Islet precursor cell (in vitro differentiated cells): ENCODE measurements at regions not wholly inside any gene's neighbourhood (a gene's known extent, or its start where the extent isn't known, plus 50 kb on each side); places are given as distances from the start of the nearest gene placed in this dataset.
"Not testable (repeated sequence)": the region's sequence is repeated elsewhere in the genome, so short reads cannot be mapped to it uniquely, and the experiment has no call there.

Experiments
- DNase-seq: peaks from one replicate; pipeline ENCODE4 v3.0.0-alpha.2; 2018

DNA sequence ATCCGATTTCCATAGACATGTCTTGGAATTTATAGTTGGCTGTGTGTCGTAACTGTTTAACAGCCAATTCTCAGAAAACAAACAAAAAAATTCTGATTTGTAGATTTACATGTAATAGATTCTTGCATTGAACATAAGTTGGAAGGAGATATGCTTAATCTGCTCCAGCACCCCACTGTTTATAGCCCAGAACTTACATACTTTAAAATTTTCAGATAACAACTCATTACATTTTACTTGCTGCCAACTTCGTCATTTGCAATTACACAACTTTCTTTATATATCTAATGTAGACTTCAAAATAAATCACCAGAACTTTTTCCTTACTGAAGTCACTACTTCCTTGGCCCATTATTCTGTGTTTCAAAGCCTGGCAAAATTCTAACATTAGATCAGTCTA, 472.3 kb upstream of the EYS start:
- DNase-seq, result no peak

DNA sequence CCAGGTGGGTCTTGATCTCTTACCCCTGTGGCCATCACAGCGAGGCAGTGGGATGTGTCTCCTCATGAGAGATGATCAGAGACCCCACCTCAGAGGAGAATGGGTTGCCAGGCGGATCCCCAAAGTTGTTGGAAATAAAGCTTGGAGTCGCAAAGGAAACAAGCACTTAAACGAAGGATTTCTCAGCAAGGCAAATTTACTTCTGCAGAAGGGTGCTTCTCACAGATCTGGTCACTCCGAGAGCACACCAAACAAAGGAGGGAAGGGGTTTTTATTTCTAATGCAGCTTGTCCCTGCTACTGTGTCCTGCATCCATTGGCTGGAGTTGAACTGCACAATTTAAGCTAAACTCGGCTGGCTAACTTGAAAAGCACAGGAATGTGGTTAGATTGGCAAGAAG, 466.6 kb upstream of the EYS start:
- no peak for DNase-seq

DNA sequence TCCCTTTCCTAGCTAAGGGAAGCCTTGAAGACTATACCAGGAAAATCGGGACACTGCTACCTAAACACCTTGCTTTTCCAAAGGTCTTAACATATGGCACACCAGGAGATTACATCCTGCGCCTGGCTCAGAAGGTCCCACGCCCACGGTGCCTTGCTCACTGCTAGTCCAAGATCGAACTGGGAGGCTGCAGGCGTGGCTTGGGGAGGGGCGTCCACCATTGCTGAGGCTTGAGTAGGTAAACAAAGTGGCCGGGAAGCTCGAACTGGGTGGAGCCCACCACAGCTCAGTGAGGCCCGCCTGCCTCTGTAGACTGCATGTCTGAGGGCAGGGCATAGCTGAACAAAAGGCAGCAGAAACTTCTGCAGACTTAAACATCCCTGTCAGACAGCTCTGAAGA, 459.7 kb upstream of the EYS start:
- DNase-seq, result not testable (repeated sequence)

DNA sequence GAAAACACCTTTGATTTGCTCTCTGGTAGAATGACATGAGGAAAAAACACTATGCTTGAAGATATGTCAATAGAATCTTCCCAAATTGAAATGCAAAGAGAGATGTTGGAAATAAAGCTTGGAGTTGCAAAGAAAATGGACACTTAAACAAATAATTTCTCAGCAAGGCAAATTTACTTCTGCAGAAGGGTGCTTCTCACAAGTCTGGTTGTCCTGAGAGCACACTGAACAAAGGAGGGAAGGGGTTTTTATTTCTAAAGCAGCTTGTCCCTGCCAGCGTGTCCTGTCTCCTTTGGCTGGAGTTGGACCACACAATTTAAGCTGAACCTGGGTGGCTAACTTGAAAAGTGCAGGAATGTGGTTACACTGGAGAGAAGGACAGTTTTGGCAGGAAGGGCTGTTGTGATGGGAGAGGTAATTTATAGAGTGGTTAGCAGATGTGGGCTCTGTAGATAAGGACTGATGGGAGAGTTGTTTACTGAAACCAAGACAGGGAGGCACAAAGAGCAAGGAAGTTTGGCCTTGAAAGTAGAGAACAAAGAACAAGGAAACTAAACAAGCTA, 454.6 kb upstream of the EYS start:
- DNase-seq, result peak; percentile 62

DNA sequence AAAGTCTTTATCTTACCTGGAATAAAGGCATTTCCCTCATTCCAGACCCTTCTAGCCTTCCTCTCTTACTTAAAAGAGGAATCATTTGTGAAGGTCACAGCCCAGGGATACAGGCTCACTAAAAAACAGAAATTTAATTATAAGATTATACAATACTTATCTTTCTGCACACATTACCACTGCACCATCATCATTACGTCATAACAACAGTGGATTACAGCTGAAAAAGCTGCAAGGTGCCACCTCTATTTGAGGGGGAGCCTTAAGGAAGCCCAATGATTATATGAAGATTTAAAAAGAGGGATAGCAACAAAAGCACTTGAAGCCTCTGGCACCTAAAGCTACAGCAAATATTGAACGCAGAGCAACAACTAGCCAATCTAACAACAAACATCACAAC, 452.9 kb upstream of the EYS start:
- DNase-seq, result no peak

DNA sequence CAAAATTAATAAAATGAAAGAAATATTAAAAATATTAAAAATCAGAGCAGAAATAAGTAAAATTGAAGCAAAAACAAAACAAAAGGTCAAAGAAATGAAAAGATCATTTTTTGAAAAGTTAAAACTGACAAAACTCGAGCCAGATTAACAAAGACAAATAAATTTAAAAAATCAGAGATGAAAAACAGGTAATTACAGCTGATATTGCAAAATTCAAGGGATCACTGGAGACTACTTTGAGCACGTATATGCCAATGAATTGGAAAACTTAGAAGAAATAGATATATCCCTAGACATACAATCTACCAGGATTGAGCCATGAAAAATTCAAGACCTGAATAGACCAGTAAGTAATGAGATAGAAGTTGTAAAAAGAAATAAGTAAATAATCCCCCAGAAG, 446.2 kb upstream of the EYS start:
- DNase-seq, result no peak

DNA sequence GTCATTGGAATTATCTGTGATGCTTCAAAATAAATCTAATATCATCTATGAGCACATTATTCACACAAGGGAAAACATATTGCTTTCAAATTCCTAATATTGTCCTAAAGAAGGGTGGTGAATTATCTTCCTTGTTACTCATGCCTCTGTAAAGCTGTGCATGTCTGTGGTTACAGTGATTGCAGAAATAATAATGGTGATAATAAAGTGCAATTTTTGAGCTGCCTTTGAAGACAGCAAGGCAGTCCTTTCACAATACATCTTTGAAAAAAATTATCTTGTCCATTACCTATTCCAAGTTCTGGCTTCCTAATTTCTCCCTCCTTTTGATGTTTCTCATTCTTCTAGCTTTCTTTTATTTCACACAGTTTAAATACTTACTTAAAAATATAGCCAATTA, 442.1 kb upstream of the EYS start:
- no peak for DNase-seq

DNA sequence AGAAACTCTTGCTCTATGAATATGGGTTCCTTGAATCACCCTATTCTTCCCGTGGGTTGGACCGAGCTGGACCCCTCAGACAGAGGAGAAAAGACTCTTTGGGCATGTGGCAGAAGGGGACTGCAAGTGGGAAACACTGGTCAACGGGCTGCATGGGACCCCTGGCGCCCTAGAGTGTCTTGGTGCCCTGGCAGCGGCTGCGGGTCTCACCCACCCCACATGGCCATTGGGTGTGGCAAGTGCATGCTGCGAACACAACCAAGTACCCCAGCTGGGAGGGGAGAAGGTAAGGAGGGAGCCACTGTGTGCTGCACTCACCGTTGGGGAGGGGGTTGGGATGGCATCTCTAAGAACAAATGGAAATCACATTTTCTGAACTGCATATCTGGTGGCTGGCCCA, 438.8 kb upstream of the EYS start:
- no peak for DNase-seq

DNA sequence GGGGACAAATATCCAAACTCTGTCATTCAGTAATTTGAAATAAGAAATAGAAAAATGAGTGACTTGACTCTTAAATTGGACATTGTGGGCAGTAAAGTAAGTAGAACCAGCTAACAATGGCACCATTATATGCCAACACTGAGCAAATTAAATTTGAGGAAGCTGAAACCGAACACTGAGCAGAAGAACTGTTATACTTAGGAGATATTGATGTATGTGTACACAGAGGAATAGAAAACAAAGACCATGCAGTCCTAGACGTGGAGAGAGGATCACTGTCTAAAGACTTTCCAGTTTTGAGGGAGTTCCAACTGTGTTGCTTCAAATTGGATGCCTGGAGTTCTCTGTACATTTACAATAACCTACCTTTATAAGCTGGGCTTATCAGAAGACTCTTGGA, 427.0 kb upstream of the EYS start:
- DNase-seq, result no peak

DNA sequence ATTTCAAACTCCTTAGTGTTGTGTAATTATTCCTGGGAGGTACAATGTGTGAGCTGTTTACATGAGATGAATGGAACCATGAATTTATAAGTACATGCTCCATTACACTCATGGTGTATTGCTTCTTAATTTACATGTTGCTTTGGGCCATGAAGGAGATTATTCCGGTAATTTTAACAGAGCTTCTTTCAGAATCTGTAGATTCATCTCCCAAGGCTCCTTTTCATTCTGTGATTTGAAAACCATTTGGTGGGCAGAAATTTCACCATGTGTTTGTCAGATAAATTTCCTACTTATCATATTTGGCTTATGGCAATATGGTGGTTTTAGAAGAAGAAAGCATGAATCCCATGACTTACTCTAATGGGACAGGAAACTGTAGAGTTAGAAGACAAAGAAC, 421.6 kb upstream of the EYS start:
- DNase-seq, result no peak

DNA sequence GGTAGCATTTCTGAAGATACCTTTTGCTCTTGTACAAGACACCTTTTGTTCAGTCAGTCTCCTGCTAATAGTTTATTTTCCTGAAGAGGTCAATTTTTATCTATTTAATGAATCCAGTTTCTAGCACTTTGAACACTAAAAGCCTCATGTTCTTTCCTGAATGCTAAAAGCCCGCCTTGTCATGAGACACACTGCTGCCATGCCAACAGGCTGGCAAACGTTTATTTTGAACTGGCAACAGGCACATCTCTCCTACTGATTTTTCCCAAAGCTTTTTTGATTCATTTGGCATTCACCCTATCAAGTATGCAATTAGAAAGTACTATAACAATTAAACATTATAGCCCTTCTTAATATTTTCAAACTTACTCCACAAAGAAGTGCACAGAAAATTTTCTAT, 421.2 kb upstream of the EYS start:
- no peak for DNase-seq

DNA sequence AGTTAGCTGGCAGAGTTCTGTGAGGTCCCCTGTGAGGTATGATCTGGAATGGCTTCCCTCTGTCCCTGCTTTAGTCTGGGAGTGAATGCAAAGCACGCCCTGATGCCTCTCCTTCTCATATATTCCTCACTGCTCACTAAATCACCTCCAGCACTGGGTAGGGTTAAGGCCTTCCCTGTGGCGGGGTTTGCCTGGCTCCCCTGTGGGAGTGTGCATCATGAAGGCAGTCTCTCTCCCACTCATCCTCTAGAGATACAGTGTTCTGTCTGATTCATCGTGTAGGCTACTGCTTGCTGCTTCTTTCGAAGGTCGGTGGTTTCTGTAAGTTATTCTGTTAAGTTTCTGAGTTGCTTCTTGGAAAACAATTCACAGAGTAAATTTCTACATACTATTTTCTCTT, 420.0 kb upstream of the EYS start:
- no peak for DNase-seq

DNA sequence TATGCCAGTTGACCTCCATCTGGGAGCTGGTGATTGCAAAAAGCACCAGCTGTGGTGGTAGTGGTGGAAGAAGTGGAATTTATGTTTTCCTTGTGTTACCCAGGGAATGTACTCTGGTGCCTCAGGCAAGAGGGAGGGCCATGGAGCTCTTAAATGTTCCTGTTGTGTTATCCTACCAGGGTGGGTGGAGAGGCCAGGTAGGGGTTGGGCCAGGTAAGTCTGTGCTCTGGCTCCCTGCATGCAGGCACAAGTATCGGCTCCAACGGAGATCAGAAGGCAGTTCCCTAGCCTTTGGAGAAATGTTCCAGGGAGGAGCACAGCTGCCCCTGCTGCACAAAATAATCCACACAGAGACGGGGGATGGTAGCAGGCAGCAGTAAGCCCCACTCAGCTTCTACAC, 419.3 kb upstream of the EYS start:
- peak; percentile 59 for DNase-seq

DNA sequence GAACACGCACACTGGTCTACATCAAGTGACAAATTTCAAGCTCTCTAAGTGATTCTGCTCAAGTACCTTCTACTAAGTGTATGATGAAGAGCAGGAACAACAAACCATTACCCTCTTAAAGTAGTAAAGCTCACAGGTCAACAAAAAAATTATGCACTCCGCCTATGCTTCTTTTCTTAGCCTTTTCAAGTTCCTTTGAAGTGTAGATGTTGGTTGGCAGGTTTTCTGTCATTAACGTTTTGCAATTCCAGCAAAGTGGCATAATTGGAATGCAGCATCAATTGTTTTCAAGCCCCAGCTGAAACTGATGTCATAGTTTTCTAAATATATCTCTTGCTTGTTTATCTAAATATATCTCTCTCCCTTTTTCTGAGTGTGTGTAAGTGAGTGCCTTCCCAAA, 396.9 kb upstream of the EYS start:
- DNase-seq, result no peak

DNA sequence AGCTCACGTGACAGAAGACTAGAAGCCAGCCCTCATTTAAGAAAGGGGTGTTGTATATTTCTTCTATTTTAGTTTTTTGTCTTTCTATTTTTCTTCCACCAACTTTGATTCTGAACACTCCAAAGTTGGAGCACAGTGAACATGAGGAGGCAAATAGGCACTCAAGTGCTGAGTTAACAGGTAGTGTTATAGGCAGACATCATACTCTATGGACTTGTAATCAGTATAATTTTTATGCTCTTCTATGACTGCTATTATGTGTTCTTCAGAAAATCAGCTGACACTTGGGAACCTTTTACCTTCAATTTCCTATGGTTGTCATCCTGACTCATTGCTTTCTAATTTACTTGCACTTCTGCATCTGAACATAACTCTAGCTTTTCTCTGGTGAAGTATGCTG, 396.3 kb upstream of the EYS start:
- DNase-seq, result no peak

DNA sequence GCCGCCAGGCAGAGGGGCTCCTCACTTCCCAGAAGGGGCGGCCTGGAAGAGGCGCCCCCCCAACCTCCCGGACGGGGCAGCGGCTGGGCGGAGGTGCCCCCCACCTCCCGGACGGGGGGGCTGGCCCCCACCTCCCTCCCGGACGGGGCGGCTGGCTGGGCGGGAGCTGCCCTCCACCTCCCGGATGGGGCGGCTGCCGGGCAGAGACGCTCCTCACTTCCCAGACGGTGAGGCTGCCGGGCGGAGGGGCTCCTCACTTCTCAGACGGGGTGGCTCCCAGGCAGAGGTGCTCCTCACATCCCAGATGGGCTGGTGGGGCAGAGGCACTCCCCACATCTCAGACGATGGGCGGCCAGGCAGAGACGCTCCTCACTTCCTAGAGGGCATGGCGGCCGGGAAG, 389.7 kb upstream of the EYS start:
- DNase-seq, result no peak

DNA sequence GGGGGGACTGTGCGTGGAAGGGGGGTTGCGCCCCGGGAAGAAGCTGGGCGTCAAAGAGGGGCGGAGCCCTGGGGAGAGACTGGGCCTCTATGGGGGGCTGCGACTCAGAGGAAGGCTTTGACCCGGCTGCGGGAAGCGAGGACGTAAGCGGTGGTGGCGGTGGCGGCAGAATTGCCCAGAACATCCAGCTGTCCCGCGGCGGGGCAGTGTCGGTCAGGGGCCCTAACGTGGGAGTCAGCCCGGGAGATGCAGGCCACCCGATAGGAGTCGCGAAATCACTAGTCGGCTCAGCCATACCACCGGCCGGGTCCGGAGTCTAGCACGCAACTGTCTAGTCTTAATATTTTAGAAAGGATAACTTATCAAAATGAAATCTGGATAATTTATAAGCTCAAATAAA, 387.6 kb upstream of the EYS start:
- DNase-seq, result no peak

DNA sequence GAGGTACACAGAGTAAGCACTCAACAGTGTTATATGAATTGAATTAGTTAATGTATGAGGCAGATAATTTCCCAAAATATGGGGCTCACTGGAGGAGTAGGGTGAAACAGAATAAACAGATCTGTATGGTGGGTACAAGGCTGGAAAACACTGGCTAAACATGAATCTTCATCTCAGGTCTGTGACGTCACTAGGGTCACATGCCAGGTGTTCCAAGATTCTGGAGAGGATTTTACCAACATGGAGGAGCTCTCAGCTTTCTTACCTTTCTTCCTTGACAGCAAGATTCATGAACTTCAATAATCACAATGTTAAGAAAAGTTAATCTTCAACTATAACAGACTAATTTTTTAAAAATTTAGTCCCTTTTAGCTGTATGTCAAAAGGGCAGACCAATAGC, 385.3 kb upstream of the EYS start:
- not testable (repeated sequence) for DNase-seq

DNA sequence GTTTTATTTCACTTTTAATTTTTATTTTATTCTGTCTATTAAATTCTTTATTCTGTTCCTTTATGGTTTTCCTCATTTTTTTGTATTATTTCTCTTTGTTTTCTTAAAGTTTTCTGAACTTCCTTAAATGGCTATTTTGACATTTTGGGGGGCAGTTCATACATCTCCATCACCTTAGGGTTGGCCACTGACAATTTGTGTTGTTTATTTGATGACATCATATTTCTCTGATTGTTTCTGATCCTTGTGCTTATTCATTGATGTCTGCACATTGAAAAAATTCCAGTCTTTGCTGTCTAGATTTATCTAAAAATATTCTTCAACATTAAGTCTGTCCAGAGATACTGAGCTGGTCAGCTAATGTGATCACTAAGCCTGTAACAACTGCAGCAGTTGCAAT, 379.5 kb upstream of the EYS start:
- no peak for DNase-seq

DNA sequence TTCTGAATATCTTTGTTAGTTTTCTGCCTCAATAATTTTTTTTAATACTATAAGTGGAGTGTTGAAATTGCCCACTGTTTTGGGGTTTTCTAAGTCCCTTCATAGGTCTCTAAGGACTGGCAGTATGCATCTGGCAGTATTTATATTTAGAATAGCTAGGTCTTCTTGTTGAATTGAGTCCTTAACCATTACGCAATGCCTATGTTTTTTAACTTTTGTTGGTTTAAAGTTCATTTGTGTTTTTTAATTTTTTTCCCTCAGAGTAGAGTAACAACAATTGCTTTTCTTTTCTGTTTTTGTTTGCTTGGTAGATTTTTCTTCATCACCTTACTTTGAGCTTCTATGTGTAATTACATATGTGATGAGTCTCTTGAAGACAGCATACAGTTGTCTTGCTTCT, 375.9 kb upstream of the EYS start:
- no peak for DNase-seq

DNA sequence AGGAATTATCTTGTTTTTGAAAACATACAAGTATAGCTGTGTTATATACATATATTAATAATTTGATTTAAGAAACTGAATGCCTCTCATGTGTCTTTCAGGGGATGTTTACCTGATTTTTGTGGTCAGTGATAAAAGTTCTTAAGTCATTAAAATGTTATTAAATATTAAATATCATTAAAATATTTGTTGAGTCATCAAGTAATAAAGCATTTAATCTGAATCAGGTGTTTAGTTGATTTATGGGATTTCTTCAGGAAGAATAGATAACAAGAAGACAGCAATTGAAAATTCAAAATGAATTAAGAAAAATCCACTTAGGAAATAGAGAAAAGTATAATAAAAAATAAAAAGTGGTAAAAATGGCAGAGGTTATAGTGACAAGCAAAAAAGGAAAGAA, 361.9 kb upstream of the EYS start:
- no peak for DNase-seq

DNA sequence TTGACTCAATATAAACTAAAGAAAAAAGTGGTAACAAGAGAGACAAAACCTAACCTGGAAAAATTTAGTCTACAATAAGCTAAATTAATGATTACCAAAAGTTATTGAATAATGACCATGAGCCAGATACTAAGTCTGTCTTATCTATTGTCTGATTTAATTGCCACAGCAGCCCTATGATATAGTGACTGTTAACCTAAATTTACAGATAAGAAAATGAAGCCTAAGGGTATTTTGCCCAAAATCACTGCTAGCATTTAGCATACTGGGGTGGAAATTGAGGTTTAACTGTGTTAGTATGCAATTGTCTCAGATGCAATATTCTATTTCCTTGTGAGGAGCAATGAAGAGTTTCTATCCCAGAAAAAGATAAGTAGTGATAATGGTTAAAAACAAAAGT, 361.0 kb upstream of the EYS start:
- DNase-seq, result no peak

DNA sequence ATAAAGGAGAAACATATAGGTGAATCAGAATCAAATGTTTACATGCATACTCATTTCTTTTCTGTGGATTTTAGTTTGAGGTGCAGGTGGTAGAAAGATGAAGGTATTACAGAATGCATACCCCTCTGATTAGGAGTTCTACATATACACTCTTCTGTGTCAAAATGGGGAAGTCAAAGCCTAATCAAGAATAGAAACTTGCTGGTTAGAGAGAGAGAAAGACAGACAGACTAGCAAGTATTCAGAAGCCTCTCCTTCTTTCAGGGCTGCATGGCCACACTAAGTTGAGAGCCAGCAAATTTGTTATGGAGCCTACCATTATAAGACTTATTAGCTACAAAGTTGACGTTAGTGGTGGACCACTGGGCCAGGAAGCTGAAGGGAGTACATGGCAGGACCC, 358.3 kb upstream of the EYS start:
- DNase-seq, result no peak

DNA sequence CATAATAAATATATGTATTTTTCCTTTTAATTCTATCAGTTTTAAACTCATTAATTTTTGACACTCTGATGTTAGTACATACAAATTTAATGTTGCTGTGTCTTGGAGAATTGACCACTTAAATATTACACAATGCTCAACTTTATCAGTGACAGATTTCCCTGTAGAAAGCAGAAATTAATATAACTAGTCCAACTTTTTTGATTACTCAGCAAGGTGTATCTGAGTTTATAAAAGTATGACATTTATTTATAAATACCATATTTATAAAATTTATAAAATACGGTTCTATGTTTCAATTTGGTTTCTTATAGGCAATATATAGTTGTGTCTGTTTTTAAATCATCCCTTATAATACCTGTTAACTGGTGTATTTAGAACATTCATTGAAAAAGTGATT, 350.0 kb upstream of the EYS start:
- no peak for DNase-seq

DNA sequence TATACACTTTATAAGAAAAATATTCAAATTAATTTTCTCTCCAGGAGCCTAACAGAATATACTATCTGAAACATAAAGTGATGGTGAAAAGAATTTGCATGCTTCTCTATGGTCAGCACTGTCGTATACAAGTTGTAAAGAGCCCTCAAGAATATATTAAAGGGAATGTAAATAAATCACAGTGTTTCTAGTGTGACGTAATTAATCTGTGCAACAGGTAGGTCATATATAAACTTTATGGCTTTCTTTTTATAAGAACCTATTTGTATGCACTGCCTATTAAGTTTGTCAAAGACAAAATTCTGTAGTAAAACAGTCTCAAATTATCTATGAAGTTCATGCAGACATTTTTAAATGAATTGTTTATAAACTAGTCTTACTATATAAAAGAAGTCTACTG, 347.9 kb upstream of the EYS start:
- no peak for DNase-seq

DNA sequence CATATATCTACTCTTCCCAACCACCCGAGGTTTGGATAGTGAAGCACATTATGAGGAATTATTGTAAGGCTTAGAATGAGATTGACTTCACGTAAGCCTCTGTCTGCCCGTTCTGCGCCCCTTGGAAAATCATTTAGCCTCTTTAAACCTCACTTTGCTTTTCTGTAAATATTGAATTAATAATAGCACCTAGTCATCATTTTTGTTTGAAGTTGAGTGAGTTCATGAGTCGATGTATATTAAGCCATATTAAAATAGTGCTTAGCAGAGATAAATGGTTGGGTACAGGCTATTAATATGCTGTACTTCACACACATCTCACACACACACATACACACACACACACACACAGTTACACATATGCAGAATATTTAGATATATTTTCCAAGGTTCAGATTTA, 344.8 kb upstream of the EYS start:
- DNase-seq, result no peak
